Hypothalamus (tissue), 51 donors: ENCODE measurements at regions not wholly inside any gene's neighbourhood (a gene's known extent, or its start where the extent isn't known, plus 50 kb on each side); places are given as distances from the start of the nearest gene placed in this dataset.

Source experiments
- DNase-seq, 51 donors: peaks; one replicate each; lab custom pipeline; 2025; lab: John Stamatoyannopoulos, UW

- DNase-seq, result no peak
These were observed 524.8 kb downstream of the PRR16 start for GRCh38 chr5:120988941-120989340.

- DNase-seq, result no peak
These were observed 527.5 kb downstream of the PRR16 start for GRCh38 chr5:120991569-120991968.

- no peak for DNase-seq
These were observed 530.0 kb downstream of the PRR16 start for GRCh38 chr5:120994112-120994511.

- DNase-seq, result no peak
These were observed 535.5 kb downstream of the PRR16 start for GRCh38 chr5:120999550-120999949.

- no peak for DNase-seq
These were observed 542.1 kb downstream of the PRR16 start for GRCh38 chr5:121006217-121006616.

- no peak for DNase-seq
These were observed 543.9 kb downstream of the PRR16 start for GRCh38 chr5:121008041-121008440.

- no peak for DNase-seq
These were observed 545.0 kb downstream of the PRR16 start for GRCh38 chr5:121009058-121009457.

- no peak for DNase-seq
These were observed 553.9 kb downstream of the PRR16 start for GRCh38 chr5:121018004-121018403.

GRCh38 chr5:121019106-121019505 lies 555.0 kb downstream of the PRR16 start:
- no peak for DNase-seq

GRCh38 chr5:121019734-121020133 lies 555.6 kb downstream of the PRR16 start:
- DNase-seq, result no peak

GRCh38 chr5:121021681-121022080 lies 557.6 kb downstream of the PRR16 start:
- no peak for DNase-seq

- DNase-seq, result no peak
These were observed 560.6 kb downstream of the PRR16 start for GRCh38 chr5:121024416-121025311.

GRCh38 chr5:121025671-121026070 lies 561.6 kb downstream of the PRR16 start:
- no peak for DNase-seq

GRCh38 chr5:121027636-121028035 lies 563.5 kb downstream of the PRR16 start:
- no peak for DNase-seq

GRCh38 chr5:121029536-121030245 lies 565.6 kb downstream of the PRR16 start:
- DNase-seq, result peak in 1 of 51 donors; percentile 6

- DNase-seq, result no peak
These were observed 567.4 kb downstream of the PRR16 start for GRCh38 chr5:121031491-121031890.

GRCh38 chr5:121033334-121033733 lies 569.2 kb downstream of the PRR16 start:
- no peak for DNase-seq

- no peak for DNase-seq
These were observed 574.3 kb downstream of the PRR16 start for GRCh38 chr5:121038438-121038837.

GRCh38 chr5:121049971-121050370 lies 585.9 kb downstream of the PRR16 start:
- DNase-seq, result no peak

- DNase-seq, result no peak
These were observed 589.2 kb downstream of the PRR16 start for GRCh38 chr5:121053055-121053985.

GRCh38 chr5:121055586-121055985 lies 591.5 kb downstream of the PRR16 start:
- DNase-seq, result no peak
